ENCODE measurements at regions not wholly inside any gene's neighbourhood (a gene's known extent, or its start where the extent isn't known, plus 50 kb on each side); places are given as distances from the start of the nearest gene placed in this dataset.
"Not testable (repeated sequence)": the region's sequence is repeated elsewhere in the genome, so short reads cannot be mapped to it uniquely, and the experiment has no call there.

DNA sequence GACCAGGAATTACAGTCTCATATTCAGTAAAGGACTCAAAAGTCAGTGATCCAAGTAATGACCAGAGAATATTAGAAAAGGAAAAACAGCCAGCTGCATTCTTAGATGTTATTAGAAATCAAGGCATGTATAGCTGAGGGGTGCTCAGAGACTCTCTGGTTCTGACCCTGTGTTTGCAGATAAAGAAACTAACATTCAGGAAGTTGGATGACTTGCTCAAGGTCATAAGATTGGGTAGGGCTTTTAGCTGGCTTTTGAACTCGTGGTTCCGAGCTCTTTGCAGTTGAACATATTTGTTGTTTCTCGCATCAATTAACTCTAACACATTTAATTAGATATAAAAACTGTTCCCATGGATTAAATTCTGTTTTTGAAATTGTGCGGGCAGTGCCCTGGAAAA lies 62.5 kb upstream of the ENPP6 start:
- no peak for DNase-seq
- no peaks in the 10 kb centered on the region for H3K27me3 ChIP-seq (ENCODE audit: control insufficient read depth, insufficient read depth, low read length)

DNA sequence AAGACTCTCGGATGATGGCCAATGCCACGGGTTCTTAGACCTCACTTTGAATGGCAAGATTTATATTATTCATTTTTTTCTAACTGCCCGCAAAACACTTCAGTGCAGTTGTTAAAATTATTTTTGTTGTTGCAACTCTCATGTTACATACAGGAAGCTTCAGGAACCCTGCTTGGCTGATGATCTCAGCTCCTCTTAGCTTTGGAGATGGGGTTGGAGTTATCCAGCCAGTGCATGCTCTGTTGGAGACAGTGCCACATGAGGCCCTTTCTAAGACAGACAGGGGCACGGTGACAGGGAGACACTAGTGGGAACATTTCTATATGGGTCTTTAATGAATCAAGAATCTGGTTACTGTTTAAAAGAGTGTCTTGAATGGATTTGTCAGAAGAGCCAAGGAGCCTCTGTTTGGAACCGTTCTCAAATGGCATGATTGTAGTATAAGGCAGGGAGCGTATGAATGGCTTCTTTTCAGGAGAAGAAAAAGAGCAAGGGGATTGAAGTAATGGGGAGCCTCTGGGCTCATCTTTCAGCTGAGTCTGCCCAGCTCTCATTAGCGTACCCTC lies 61.9 kb upstream of the ENPP6 start:
- H3K27me3 ChIP-seq (ENCODE audit: control insufficient read depth, insufficient read depth, low read length) = no peaks in the 10 kb centered on the region
- H3K4me3 ChIP-seq (ENCODE audit: insufficient read depth, low read depth, low read length) = no peak overlapping the region
- no peaks in the 10 kb centered on the region for H3K36me3 ChIP-seq (replicated peaks; ENCODE audit: control insufficient read depth, insufficient read depth, low read length)
- no peak for DNase-seq

More for the DNA sequence above, 62.5 kb upstream of the ENPP6 start:
- no peak overlapping the region for H3K4me3 ChIP-seq (ENCODE audit: insufficient read depth, low read depth, low read length)
- H3K36me3 ChIP-seq (replicated peaks; ENCODE audit: control insufficient read depth, insufficient read depth, low read length) = no peaks in the 10 kb centered on the region

DNA sequence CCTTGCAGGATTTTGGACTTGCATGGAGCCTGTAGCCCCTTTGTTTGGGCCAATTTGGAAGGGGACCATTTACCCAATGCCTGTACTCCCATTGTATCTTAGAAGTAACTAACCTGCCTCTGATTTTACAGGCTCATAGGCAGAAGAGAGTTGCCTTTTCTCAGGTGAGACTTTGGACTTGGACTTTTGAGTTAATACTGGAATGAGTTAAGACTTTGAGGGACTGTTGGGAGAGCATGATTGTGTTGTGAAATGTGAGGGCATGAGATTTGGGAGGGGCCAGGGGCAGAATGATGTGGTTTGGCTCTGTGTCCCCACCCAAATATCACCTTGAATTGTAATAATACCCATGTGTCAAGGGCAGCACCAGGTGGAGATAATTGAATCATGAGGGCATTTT lies 60.1 kb upstream of the ENPP6 start:
- not testable (repeated sequence) for H3K27me3 ChIP-seq (ENCODE audit: control insufficient read depth, insufficient read depth, low read length); H3K36me3 ChIP-seq (replicated peaks; ENCODE audit: control insufficient read depth, insufficient read depth, low read length); H3K4me3 ChIP-seq (ENCODE audit: insufficient read depth, low read depth, low read length); DNase-seq

DNA sequence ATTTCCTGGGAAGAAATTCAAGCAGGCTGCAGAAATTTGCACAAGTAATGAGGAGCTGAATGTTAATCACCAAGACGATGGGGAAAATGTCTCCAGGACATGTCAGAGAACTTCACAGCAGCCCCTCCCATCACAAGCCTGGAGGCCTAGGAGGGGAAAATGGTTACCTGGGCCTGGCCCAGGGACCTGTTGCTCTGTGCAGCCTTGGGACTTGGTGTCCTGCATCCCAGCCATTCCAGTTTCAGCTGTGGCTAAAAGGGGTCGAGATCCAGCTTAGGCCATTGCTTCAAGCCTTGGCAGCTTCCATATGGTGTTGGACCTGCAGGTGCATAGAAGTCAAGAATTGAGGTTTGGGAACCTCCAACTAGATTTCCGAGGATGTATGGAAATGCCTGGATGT lies 59.3 kb upstream of the ENPP6 start:
- H3K4me3 ChIP-seq (ENCODE audit: insufficient read depth, low read depth, low read length); DNase-seq; H3K36me3 ChIP-seq (replicated peaks; ENCODE audit: control insufficient read depth, insufficient read depth, low read length); H3K27me3 ChIP-seq (ENCODE audit: control insufficient read depth, insufficient read depth, low read length): not testable (repeated sequence)

DNA sequence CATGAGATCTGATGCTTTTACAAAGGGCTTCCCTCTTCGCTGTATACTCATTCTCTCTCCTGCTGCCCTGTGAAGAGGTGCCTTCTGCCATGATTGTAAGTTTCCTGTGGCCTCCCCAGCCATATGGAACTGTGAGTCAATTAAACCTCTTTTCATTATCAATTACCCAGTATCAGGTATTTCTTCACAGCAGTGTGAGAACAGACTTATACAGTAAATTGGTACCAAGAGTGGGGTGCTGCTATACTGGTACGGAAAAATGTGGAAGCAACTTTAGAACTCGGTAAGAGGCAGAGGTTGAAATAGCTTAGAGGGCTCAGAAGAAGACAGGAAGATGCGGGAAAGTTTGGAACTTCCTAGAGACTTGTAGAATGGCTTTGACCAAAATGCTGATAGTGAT lies 58.7 kb upstream of the ENPP6 start:
- H3K4me3 ChIP-seq (ENCODE audit: insufficient read depth, low read depth, low read length); H3K36me3 ChIP-seq (replicated peaks; ENCODE audit: control insufficient read depth, insufficient read depth, low read length): not testable (repeated sequence)

DNA sequence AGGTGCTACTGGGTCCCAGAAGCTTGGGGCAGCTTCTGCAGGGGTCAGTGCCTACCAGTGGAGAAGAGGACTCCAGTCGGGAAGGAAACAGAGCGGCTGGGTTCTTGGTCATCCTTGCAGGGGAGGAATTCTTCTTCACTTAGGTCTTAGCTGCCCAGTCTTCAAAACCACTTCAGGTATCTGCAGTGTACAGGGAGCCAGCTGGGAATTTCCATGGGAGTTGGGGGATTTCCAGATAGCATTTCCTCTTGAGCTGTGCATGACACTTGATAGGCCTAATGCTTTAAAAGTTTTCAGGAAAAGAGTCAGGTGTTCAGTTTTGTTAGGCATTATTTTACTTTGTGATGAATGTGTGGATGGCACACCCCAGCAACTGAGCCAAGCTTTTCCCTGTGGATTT lies 58.1 kb upstream of the ENPP6 start:
- Histone ChIP-seq H3K4me3 (ENCODE audit: insufficient read depth, low read depth, low read length) (no peak overlapping the region), H3K27me3 (ENCODE audit: control insufficient read depth, insufficient read depth, low read length) (no peaks in the 10 kb centered on the region), H3K36me3 (replicated peaks; ENCODE audit: control insufficient read depth, insufficient read depth, low read length) (no peaks in the 10 kb centered on the region)
- DNase-seq = no peak

More for the DNA sequence above, 58.7 kb upstream of the ENPP6 start:
- not testable (repeated sequence) for H3K27me3 ChIP-seq (ENCODE audit: control insufficient read depth, insufficient read depth, low read length); DNase-seq

DNA sequence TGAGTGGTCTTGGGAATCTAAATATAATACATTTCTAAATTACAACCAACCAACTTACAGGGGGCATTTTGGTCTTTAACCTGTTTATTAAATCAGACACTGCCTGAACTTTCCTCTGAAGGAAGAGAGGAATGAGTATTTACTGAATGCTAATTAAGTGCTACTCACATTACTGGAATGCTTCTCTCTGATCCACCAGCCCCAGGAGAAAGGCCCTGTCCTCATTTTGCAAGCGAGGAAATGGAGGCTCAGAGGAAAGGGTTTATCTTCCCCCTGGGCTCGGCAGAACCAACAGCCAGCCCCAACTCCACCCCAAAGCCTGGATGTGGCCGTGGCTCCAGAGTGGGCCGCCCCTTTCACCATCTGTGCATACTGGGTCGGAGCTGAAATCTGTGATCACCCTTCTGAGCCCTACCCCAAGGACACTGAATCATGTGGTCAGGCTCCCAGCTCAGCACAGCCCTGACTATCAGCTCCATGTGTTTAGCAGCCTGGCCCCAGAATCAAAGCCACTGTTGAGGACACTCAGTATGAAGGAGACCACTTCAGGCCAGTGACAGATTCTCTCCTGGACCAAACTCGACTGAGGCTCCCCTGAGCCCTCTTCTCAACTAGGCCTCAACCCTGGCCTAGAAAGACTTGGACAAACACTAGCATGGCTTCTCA lies 56.7 kb upstream of the ENPP6 start:
- Histone ChIP-seq H3K27me3 (ENCODE audit: control insufficient read depth, insufficient read depth, low read length) (no peaks in the 10 kb centered on the region), H3K36me3 (replicated peaks; ENCODE audit: control insufficient read depth, insufficient read depth, low read length) (no peaks in the 10 kb centered on the region), H3K4me3 (ENCODE audit: insufficient read depth, low read depth, low read length) (no peak overlapping the region)
- no peak for DNase-seq

DNA sequence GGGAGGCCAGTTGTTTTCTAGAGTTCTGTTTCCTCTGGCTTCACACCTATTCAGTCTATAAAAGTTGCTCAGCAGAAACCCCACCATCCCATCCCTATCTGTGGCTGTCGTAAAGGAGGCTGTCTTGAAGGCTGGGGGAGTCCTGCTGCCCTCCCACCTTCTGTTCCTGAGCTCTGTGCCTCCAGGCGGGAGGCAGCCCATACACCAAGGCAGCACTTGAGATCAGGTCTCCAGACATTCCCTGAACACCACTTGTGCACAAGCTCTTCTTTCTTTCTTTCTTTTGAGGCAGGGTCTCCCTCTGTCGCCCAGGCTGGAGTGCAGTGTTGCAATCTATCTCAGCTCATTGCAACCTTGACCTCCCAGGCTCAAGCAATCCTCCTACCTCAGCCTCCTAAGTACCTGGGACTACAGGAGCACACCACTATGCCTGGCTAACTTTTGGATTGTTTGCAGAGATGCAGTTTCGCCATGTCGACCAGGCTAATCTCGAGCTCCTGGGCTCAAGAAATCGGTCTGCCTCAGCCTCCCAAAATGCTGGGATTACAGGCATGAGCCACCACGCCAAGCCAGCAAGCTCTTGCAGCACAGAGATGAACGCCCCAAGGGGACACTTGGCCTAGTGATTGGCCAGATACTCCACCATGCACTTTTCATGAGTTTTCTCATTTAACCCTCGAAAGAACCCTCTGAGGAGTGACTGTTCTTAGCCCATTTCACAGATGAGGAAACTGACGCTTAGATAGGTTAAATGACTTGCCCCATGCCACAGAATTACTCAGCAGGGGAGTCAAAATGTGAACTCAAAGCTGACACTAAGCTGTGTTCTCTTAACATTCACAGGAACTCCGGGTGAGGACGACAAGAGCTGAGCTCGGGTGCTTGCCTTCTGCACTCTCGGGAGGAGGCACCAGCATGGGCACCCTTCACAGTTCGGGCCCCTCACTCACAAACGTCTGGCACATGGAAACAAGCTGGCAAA lies 55.8 kb upstream of the ENPP6 start:
- DNase-seq = no peak
- H3K27me3 ChIP-seq (ENCODE audit: control insufficient read depth, insufficient read depth, low read length) = no peaks in the 10 kb centered on the region
- no peaks in the 10 kb centered on the region for H3K36me3 ChIP-seq (replicated peaks; ENCODE audit: control insufficient read depth, insufficient read depth, low read length)
- no peak overlapping the region for H3K4me3 ChIP-seq (ENCODE audit: insufficient read depth, low read depth, low read length)

DNA sequence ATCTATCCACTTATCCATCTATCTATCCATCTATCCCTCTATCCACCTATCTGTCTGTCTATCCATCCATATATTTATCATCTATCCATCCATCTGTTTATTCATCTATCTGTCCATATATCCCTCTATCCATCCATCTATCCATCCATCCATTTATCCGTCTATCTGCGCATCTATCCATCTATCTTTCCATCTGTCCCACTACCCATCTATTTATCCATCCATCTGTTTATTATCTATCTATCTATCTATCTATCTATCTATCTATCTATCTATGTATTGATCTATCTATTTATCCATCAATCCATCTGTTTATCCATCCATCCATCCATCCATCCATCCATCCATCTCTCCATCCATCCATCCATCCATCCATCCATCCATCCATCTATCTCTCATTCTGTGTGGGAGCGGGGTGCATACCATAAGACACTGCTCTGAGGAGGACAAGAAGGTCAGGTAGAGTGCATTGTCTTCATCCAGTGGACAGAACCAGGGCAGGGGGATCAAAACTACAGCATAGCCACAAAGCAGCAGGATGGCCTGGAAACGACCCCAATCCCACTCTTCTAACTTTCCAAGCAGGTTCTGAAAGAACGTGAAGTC lies 53.2 kb upstream of the ENPP6 start:
- Histone ChIP-seq H3K27me3 (ENCODE audit: control insufficient read depth, insufficient read depth, low read length) (no peaks in the 10 kb centered on the region), H3K4me3 (ENCODE audit: insufficient read depth, low read depth, low read length) (no peak overlapping the region)
- no peak for DNase-seq

DNA sequence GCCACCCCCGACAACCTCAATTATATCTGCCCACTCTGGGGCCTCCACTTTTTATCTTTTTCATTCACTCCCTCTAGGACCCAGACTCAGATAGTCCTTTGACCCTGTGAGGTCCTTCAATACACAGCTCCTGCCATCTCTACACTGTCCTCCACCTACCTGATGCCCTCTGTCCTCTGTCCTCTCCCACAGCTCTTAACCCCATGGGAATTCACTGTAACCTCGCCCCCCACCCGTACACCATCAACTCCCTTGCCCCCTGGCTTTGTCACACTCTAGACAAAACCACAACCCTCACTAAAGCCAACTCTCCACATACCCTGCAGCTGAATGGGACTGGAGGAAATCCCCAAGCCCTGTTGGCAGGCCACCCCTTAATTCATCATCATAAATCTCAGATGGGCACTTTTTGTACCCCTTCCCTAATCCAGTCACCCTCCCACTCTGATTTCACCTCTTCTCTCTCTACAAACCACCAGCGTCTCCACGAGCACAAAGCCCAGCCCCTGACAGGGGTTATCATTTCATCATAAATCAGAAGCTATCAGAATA lies 52.3 kb upstream of the ENPP6 start:
- Histone ChIP-seq H3K36me3 (replicated peaks; ENCODE audit: control insufficient read depth, insufficient read depth, low read length) (no peaks in the 10 kb centered on the region), H3K4me3 (ENCODE audit: insufficient read depth, low read depth, low read length) (no peak overlapping the region), H3K27me3 (ENCODE audit: control insufficient read depth, insufficient read depth, low read length) (no peaks in the 10 kb centered on the region)
- no peak for DNase-seq

More for the DNA sequence above, 53.2 kb upstream of the ENPP6 start:
- no peaks in the 10 kb centered on the region for H3K36me3 ChIP-seq (replicated peaks; ENCODE audit: control insufficient read depth, insufficient read depth, low read length)

DNA sequence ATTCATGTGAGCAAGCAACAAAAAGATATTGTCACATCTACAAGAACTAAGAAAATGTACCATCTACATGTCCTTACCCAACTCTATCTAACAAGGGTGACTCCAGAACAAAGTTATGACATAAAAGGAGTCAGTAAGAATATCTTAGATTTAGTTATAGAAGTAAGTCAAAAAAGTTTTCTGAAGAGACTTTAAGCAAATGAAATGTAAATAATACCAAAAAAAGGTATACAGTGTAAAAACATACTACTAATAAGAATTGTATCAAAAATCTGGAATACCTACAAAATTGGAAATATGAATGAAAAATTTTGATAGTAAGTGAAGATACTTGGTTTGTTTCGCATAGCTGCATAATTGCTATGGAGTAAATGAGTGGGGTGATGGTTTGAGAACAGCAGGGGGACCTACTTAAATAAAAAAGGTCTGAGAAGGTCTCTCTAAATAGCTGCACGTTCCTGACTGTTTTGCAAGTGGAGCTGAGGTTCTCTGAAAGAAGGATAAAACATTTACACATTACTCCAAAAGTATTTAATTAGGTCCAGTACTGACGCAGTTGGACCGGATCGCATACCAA lies 51.0 kb upstream of the ENPP6 start:
- H3K36me3 ChIP-seq (replicated peaks; ENCODE audit: control insufficient read depth, insufficient read depth, low read length) = no peaks in the 10 kb centered on the region
- no peak overlapping the region for H3K4me3 ChIP-seq (ENCODE audit: insufficient read depth, low read depth, low read length)
- DNase-seq = no peak
- H3K27me3 ChIP-seq (ENCODE audit: control insufficient read depth, insufficient read depth, low read length) = no peaks in the 10 kb centered on the region

DNA sequence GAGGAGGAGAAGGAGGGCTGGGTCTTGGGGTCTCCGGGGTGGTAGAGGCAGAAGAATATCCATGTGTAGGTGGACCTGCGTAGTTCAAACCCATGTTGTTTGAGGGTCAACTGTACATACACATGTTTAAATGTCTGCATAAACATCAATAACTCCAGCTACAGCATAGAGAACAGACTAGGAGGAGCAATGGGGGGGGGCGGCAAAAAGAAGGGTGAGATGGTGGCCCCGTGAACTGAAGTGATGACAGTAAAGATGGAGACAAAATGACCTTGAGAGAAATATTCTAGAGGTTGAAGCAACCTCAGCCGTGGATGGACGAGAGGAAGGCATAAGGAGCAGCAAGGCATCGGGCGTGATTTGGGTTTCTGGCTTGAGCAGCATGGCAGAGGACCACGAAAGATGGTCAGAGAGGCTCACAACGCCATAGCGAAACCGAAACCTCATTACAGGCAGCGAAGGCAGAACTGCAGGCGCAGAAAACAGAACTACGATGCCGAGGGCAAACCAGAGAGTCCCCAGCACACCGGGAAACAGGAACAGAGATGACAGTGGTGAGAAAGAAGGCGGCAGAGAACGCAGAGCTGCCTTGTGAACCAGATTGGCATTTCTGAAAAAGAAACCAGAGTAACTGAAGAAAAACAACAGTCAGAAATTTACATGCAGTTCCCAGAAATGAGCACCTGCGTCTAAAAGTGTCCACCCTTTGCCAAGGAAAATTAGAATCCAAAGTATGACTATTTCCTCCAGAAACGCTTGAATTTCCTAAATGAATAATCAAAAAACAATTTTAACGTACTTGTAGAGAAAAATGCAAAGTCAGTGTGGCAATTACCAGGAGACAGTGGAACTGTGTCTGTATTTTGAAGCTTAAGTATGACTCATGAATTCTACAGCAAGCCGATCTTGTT lies 50.3 kb upstream of the ENPP6 start:
- Histone ChIP-seq H3K27me3 (ENCODE audit: control insufficient read depth, insufficient read depth, low read length) (no peaks in the 10 kb centered on the region), H3K36me3 (replicated peaks; ENCODE audit: control insufficient read depth, insufficient read depth, low read length) (no peaks in the 10 kb centered on the region), H3K4me3 (ENCODE audit: insufficient read depth, low read depth, low read length) (no peak overlapping the region)
- DNase-seq = no peak
